ENCODE measurements at regions not wholly inside any gene's neighbourhood (a gene's known extent, or its start where the extent isn't known, plus 50 kb on each side); places are given as distances from the start of the nearest gene placed in this dataset.

DNA sequence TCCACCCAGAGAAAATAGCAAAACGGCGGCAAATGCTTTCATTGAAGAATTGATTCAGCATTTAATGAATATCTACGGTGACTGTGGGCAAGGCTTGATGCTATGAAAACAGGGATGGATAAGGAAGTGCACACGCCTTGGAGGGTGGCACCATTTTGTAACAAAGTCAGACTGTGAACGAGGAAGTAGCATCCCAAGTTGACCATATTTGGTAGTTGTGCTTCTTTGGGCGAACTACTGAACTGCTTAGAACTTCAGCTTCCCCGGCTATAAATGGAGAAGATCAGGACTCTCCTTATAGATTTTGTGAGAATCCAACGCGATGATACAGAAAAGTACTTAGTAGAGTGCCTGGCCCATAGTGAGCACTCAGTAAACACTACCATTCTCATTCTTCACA lies 303.2 kb downstream of the MAF start:
- TF ChIP-seq EZH2phosphoT487 (IDR thresholded peaks at IDR 0.05; ENCODE audit: unreplicated experiment) (no peak), POLR2AphosphoS5 (IDR thresholded peaks at IDR 0.05; ENCODE audit: low read depth) (no peak), EZH2 (IDR thresholded peaks at IDR 0.05; ENCODE audit: low read depth, unreplicated experiment) (no peak)
- TF ChIP-seq, protein P1, sequence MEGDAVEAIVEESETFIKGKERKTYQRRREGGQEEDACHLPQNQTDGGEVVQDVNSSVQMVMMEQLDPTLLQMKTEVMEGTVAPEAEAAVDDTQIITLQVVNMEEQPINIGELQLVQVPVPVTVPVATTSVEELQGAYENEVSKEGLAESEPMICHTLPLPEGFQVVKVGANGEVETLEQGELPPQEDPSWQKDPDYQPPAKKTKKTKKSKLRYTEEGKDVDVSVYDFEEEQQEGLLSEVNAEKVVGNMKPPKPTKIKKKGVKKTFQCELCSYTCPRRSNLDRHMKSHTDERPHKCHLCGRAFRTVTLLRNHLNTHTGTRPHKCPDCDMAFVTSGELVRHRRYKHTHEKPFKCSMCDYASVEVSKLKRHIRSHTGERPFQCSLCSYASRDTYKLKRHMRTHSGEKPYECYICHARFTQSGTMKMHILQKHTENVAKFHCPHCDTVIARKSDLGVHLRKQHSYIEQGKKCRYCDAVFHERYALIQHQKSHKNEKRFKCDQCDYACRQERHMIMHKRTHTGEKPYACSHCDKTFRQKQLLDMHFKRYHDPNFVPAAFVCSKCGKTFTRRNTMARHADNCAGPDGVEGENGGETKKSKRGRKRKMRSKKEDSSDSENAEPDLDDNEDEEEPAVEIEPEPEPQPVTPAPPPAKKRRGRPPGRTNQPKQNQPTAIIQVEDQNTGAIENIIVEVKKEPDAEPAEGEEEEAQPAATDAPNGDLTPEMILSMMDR (conservative IDR thresholded peaks at IDR 0.05; ENCODE audit: low read depth in 2 of 2), result no peak
- TF ChIP-seq, protein P2, sequence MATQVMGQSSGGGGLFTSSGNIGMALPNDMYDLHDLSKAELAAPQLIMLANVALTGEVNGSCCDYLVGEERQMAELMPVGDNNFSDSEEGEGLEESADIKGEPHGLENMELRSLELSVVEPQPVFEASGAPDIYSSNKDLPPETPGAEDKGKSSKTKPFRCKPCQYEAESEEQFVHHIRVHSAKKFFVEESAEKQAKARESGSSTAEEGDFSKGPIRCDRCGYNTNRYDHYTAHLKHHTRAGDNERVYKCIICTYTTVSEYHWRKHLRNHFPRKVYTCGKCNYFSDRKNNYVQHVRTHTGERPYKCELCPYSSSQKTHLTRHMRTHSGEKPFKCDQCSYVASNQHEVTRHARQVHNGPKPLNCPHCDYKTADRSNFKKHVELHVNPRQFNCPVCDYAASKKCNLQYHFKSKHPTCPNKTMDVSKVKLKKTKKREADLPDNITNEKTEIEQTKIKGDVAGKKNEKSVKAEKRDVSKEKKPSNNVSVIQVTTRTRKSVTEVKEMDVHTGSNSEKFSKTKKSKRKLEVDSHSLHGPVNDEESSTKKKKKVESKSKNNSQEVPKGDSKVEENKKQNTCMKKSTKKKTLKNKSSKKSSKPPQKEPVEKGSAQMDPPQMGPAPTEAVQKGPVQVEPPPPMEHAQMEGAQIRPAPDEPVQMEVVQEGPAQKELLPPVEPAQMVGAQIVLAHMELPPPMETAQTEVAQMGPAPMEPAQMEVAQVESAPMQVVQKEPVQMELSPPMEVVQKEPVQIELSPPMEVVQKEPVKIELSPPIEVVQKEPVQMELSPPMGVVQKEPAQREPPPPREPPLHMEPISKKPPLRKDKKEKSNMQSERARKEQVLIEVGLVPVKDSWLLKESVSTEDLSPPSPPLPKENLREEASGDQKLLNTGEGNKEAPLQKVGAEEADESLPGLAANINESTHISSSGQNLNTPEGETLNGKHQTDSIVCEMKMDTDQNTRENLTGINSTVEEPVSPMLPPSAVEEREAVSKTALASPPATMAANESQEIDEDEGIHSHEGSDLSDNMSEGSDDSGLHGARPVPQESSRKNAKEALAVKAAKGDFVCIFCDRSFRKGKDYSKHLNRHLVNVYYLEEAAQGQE (IDR thresholded peaks at IDR 0.05; ENCODE audit: unreplicated experiment), result no peak
